Mesenchymal stem cell (in vitro differentiated cells and primary cell): ENCODE measurements at regions not wholly inside any gene's neighbourhood (a gene's known extent, or its start where the extent isn't known, plus 50 kb on each side); places are given as distances from the start of the nearest gene placed in this dataset.

Experiments used
- DNase-seq: peaks from one replicate; pipeline ENCODE4 v3.0.0-alpha.2; 2013
- H2AFZ ChIP-seq: one replicate; pipeline ENCODE4 v1.6.1; 2013; ENCODE audit warnings: low read depth, mild to moderate bottlenecking, control low read depth, inconsistent platforms, low read length, moderate library complexity
- H2AK5ac ChIP-seq: 2 replicates; pipeline ENCODE4 v1.6.1; 2013; ENCODE audit warnings: low read length, moderate library complexity, mild to moderate bottlenecking, inconsistent platforms; ENCODE audit not compliant: severe bottlenecking
- H2BK120ac ChIP-seq: one replicate; pipeline ENCODE4 v1.6.1; 2013; ENCODE audit warnings: low read depth, mild to moderate bottlenecking, inconsistent platforms, low read length, moderate library complexity
- H2BK12ac ChIP-seq, 2 experiments: one replicate each; pipeline ENCODE4 v1.6.1; 2013; ENCODE audit warnings: inconsistent platforms in 2 of 2, low read length in 2 of 2, mild to moderate bottlenecking in 2 of 2, moderate library complexity in 2 of 2, control low read depth in 1 of 2
- H2BK15ac ChIP-seq: one replicate; pipeline ENCODE4 v1.6.1; 2013; ENCODE audit warnings: mild to moderate bottlenecking, low read depth, inconsistent platforms; ENCODE audit not compliant: poor library complexity, severe bottlenecking
- H2BK5ac ChIP-seq: 2 replicates; pipeline ENCODE4 v1.6.1; 2013; ENCODE audit warnings: low read depth, mild to moderate bottlenecking, low read length, control low read depth, inconsistent platforms; ENCODE audit not compliant: poor library complexity, severe bottlenecking
- H3K14ac ChIP-seq, 2 experiments: one replicate each; pipeline ENCODE4 v1.6.1; 2013; ENCODE audit warnings: inconsistent platforms in 2 of 2, low read length in 2 of 2, control low read depth in 1 of 2, mild to moderate bottlenecking in 1 of 2, moderate library complexity in 1 of 2
- H3K18ac ChIP-seq, 2 experiments: one replicate each; pipeline ENCODE4 v1.6.1; 2013; ENCODE audit warnings: inconsistent platforms in 2 of 2, low read length in 2 of 2, control low read depth in 1 of 2, low read depth in 1 of 2, mild to moderate bottlenecking in 1 of 2
- H3K23ac ChIP-seq, 2 experiments: one replicate each; pipeline ENCODE4 v1.6.1; 2013; ENCODE audit warnings: inconsistent platforms in 2 of 2, low read length in 2 of 2, mild to moderate bottlenecking in 2 of 2, moderate library complexity in 2 of 2, control low read depth in 1 of 2
- H3K27ac ChIP-seq: 2 replicates; pipeline ENCODE4 v1.5.1; 2013; ENCODE audit warnings: mild to moderate bottlenecking, moderate library complexity, low read length, control low read depth, inconsistent platforms; ENCODE audit not compliant: poor library complexity, severe bottlenecking
- H3K27me3 ChIP-seq, 2 experiments: 2 replicates each; pipeline versions ENCODE4 v1.6.1 to v1.7.0; 2013; ENCODE audit warnings: low read length in 2 of 2, mild to moderate bottlenecking in 2 of 2, moderate library complexity in 2 of 2, control low read depth in 1 of 2, inconsistent platforms in 1 of 2; ENCODE audit not compliant: control insufficient read depth in 1 of 2, insufficient read depth in 1 of 2
- H3K36me3 ChIP-seq, 2 experiments: 2 replicates each; pipeline versions ENCODE4 v1.6.1 to v1.7.0; 2013; ENCODE audit warnings: low read length in 2 of 2, control low read depth in 1 of 2, inconsistent platforms in 1 of 2, low read depth in 1 of 2, mild to moderate bottlenecking in 1 of 2; ENCODE audit not compliant: insufficient read depth in 2 of 2, control insufficient read depth in 1 of 2
- H3K4ac ChIP-seq, 2 experiments: one replicate each; pipeline ENCODE4 v1.6.1; 2013; ENCODE audit warnings: inconsistent platforms in 2 of 2, low read length in 2 of 2, mild to moderate bottlenecking in 2 of 2, moderate library complexity in 2 of 2, control low read depth in 1 of 2, low read depth in 1 of 2
- H3K4me1 ChIP-seq: 2 replicates; pipeline ENCODE4 v1.6.1; 2013; ENCODE audit warnings: low read depth, low read length, control low read depth; ENCODE audit not compliant: control insufficient read depth, insufficient read depth
- H3K4me2 ChIP-seq: 2 replicates; pipeline ENCODE4 v1.6.1; 2013; ENCODE audit warnings: low read length, mild to moderate bottlenecking, inconsistent platforms; ENCODE audit not compliant: poor library complexity, severe bottlenecking
- H3K4me3 ChIP-seq, 2 experiments: 2 replicates each; pipeline versions ENCODE4 v1.5.1 to v1.7.0; 2013; ENCODE audit warnings: low read length in 2 of 2, mild to moderate bottlenecking in 2 of 2, control low read depth in 1 of 2, low read depth in 1 of 2; ENCODE audit not compliant: insufficient read depth in 1 of 2
- H3K79me1 ChIP-seq: replicated peaks from 2 replicates; pipeline ENCODE4 v1.6.1; 2013; ENCODE audit warnings: mild to moderate bottlenecking, control low read depth, low read length, inconsistent platforms; ENCODE audit not compliant: poor library complexity, severe bottlenecking
- H3K9ac ChIP-seq: 2 replicates; pipeline ENCODE4 v1.7.0; 2013; ENCODE audit warnings: mild to moderate bottlenecking, low read length, moderate library complexity
- H3K9me3 ChIP-seq: 2 replicates; pipeline ENCODE4 v1.7.0; 2013; ENCODE audit warnings: mild to moderate bottlenecking, low read length; ENCODE audit not compliant: control insufficient read depth
- H4K8ac ChIP-seq: one replicate; pipeline ENCODE4 v1.6.1; 2013; ENCODE audit warnings: inconsistent platforms, mild to moderate bottlenecking, low read length, moderate library complexity
- H4K91ac ChIP-seq: one replicate; pipeline ENCODE4 v1.6.1; 2013; ENCODE audit warnings: mild to moderate bottlenecking, low read length, inconsistent platforms
- WGBS: methylation state at CpG from one replicate; pipeline ENCODE4 v1.1.7; 2013; ENCODE audit warnings: mixed read lengths; 5-methylcytosine and 5-hydroxymethylcytosine counted together

DNA sequence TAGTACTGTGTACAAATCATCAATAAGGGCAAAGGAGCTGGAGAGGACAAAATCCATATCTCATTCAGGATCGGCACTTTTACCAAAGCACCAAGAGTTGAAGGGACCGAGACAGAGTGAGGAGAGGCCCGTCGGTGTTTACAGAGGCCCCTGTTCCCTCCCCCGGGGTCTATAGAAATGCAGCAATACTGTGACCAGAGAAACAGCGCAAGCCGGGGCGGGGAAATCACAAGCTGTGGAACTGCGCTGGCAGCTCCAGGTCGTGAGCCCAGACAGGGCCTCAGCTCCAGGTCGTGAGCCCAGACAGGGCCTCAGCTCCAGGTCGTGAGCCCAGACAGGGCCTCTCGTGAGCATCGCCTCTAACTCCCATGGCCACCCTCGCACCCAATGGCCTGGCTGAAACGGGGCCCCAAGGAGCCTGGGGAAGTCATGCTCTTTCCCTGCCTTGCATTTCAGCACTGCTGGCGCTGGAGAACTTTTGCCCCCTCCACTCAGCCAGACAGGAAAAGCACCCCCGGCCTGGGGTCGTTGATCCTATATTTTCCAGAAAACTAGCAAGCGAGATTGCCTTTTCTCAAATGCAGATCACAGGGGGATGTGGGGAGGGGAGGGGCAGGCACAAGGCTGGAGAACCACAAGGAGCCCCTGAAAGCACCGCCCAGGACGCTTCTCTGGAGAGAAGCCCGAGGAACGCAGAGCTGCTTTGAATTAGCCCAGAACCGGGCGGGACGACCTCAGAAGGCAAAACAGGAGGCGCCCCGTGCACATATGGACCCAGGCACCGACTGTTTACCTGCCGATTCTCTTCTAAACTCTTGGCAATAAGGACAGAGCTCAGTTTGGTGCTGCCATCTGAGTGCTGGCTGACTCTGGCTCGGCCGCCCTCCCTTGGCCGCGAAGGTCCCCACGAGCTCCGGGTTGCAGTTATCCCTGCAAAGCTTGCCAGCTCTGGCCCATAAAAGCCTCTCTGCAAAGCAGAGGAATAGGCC is 223.7 kb downstream of the ACKR3 start:
- H3K9ac ChIP-seq: no peak overlapping the region
- no peak overlapping the region for H3K4ac ChIP-seq
- H2AFZ ChIP-seq: no peak overlapping the region
- no peak overlapping the region for H2AK5ac ChIP-seq
- no peaks in the 10 kb centered on the region for H3K36me3 ChIP-seq
- 87% methylated on average over 35 of the region's 37 CpGs for WGBS
- H2BK15ac ChIP-seq: no peak overlapping the region
- H3K14ac ChIP-seq: no peak overlapping the region
- no peak overlapping the region for H3K4me2 ChIP-seq
- H4K91ac ChIP-seq: no peak overlapping the region
- H3K4me1 ChIP-seq: no peaks in the 10 kb centered on the region
- H2BK5ac ChIP-seq: no peak overlapping the region
- no peak overlapping the region for H3K4me3 ChIP-seq
- no peak overlapping the region for H2BK12ac ChIP-seq
- H4K8ac ChIP-seq: no peak overlapping the region
- no peak for DNase-seq
- H3K27me3 ChIP-seq: peaks cover 0 to 16% of the 10 kb centered on the region in 2 experiments
- H2BK120ac ChIP-seq: no peak overlapping the region
- no peaks in the 10 kb centered on the region for H3K9me3 ChIP-seq
- H3K23ac ChIP-seq: no peak overlapping the region
- H3K79me1 ChIP-seq: no peaks in the 10 kb centered on the region
- H3K27ac ChIP-seq: no peak overlapping the region
- no peak overlapping the region for H3K18ac ChIP-seq

- Histone ChIP-seq H3K27ac (no peak overlapping the region), H3K4me2 (no peak overlapping the region), H3K18ac (no peak overlapping the region), H2BK15ac (no peak overlapping the region), H3K79me1 (no peaks in the 10 kb centered on the region), H2AK5ac (no peak overlapping the region), H2BK5ac (no peak overlapping the region), H3K4me3 (no peak overlapping the region), H4K91ac (no peak overlapping the region), H4K8ac (no peak overlapping the region), H3K14ac (no peak overlapping the region), H2AFZ (no peak overlapping the region), H3K27me3 (peaks cover 0 to 16% of the 10 kb centered on the region in 2 experiments), H3K9ac (no peak overlapping the region), H2BK12ac (no peak overlapping the region), H3K4ac (no peak overlapping the region), H3K36me3 (no peaks in the 10 kb centered on the region), H3K23ac (no peak overlapping the region), H3K4me1 (no peaks in the 10 kb centered on the region), H3K9me3 (no peaks in the 10 kb centered on the region), H2BK120ac (no peak overlapping the region)
- DNase-seq: no peak
- WGBS: 68% methylated on average over 14 of the region's 14 CpGs
These were observed 224.7 kb downstream of the ACKR3 start for GRCh38 chr2:236794176-236794957.

GRCh38 chr2:236795169-236795860 is 225.7 kb downstream of the ACKR3 start:
- no peaks in the 10 kb centered on the region for H3K79me1 ChIP-seq
- WGBS: 92% methylated on average over 11 of the region's 11 CpGs
- H3K4me2 ChIP-seq: no peak overlapping the region
- H3K4me1 ChIP-seq: no peaks in the 10 kb centered on the region
- DNase-seq: no peak
- no peak overlapping the region for H3K23ac ChIP-seq
- no peak overlapping the region for H3K4ac ChIP-seq
- H2BK12ac ChIP-seq: no peak overlapping the region
- H3K4me3 ChIP-seq: no peak overlapping the region
- no peak overlapping the region for H3K9ac ChIP-seq
- H4K91ac ChIP-seq: no peak overlapping the region
- H3K18ac ChIP-seq: no peak overlapping the region
- H2AK5ac ChIP-seq: no peak overlapping the region
- H3K27me3 ChIP-seq: peaks cover 0 to 10% of the 10 kb centered on the region in 2 experiments
- H3K27ac ChIP-seq: no peak overlapping the region
- no peak overlapping the region for H3K14ac ChIP-seq
- H3K36me3 ChIP-seq: no peaks in the 10 kb centered on the region
- H4K8ac ChIP-seq: no peak overlapping the region
- H2BK120ac ChIP-seq: no peak overlapping the region
- H2AFZ ChIP-seq: no peak overlapping the region
- H2BK15ac ChIP-seq: no peak overlapping the region
- H3K9me3 ChIP-seq: no peaks in the 10 kb centered on the region
- no peak overlapping the region for H2BK5ac ChIP-seq

DNA sequence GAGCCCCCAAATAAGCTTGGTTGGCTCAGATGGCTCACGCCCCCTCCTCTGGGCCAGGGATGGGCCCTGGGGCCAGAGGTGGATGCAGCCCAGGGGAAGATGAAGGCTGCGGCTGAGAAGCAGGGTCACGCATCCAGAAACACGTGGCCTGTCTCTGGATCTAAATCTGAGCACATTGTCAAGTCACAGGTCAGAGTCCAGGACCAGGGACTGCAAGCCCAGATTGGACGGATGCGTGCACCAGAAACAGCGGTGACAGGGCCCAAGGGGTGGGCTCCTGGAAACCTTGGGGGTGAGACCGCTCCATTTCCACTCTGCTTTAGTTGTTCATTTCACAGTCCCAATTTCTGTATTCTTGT is 226.2 kb downstream of the ACKR3 start:
- no peaks in the 10 kb centered on the region for H3K79me1 ChIP-seq
- no peak overlapping the region for H2BK12ac ChIP-seq
- 95% methylated on average over 8 of the region's 8 CpGs for WGBS
- no peaks in the 10 kb centered on the region for H3K36me3 ChIP-seq
- no peak overlapping the region for H2AK5ac ChIP-seq
- H3K14ac ChIP-seq: no peak overlapping the region
- H2AFZ ChIP-seq: no peak overlapping the region
- H2BK5ac ChIP-seq: no peak overlapping the region
- H4K8ac ChIP-seq: no peak overlapping the region
- no peak overlapping the region for H3K4ac ChIP-seq
- no peaks in the 10 kb centered on the region for H3K4me1 ChIP-seq
- H3K27ac ChIP-seq: no peak overlapping the region
- H2BK120ac ChIP-seq: no peak overlapping the region
- no peak overlapping the region for H2BK15ac ChIP-seq
- H3K9ac ChIP-seq: no peak overlapping the region
- H3K27me3 ChIP-seq: peaks cover 0 to 4% of the 10 kb centered on the region in 2 experiments
- H3K4me2 ChIP-seq: no peak overlapping the region
- DNase-seq: no peak
- no peak overlapping the region for H3K18ac ChIP-seq
- H3K9me3 ChIP-seq: no peaks in the 10 kb centered on the region
- no peak overlapping the region for H4K91ac ChIP-seq
- no peak overlapping the region for H3K4me3 ChIP-seq
- H3K23ac ChIP-seq: no peak overlapping the region
